ENCODE measurements at regions not wholly inside any gene's neighbourhood (a gene's known extent, or its start where the extent isn't known, plus 50 kb on each side); places are given as distances from the start of the nearest gene placed in this dataset.

GRCh38 chrX:55142206-55142918 lies 53.5 kb downstream of the PAGE2 start:
- H2AFZ ChIP-seq (ENCODE audit: low read depth, low read length): no peak overlapping the region
- dilution Hi-C loops (cut with MboI; ENCODE audit: extremely low pct_ligation_motif_present, low sequenced_read_pairs) (no loop called here), intact Hi-C loops (cut with micrococcal nuclease) (no loop called here)
- H3K4me1 ChIP-seq (ENCODE audit: control insufficient read depth, extremely low read depth, insufficient read depth, low read length): peaks cover 7% of the 10 kb centered on the region
- ChIA-PET CTCF (no interaction called here), POLR2A (no interaction called here)
- H3K9me1 ChIP-seq (replicated peaks; ENCODE audit: control insufficient read depth, extremely low read depth, insufficient read depth, low read length): no peaks in the 10 kb centered on the region
- no TSS peak for BruUV-seq (replicated peaks)
- H3K36me3 ChIP-seq (ENCODE audit: control insufficient read depth in 2 of 2, extremely low read depth in 1 of 2, insufficient read depth in 2 of 2, low read length in 2 of 2): no peaks in the 10 kb centered on the region
- no peak overlapping the region for H3K4me3 ChIP-seq (replicated peaks in 1 of 3; ENCODE audit: insufficient read depth in 1 of 3, low read depth in 1 of 3, low read length in 3 of 3)
- H3K79me2 ChIP-seq (ENCODE audit: control insufficient read depth, insufficient read depth, low read length): no peaks in the 10 kb centered on the region
- H3K9me3 ChIP-seq (replicated peaks; ENCODE audit: control insufficient read depth, insufficient read depth, low read length): no peaks in the 10 kb centered on the region
- no peak overlapping the region for H3K27ac ChIP-seq (ENCODE audit: insufficient read depth, low read depth, low read length)
- DNase-seq (ENCODE audit: low read depth, low spot score): no peak
- H4K20me1 ChIP-seq (replicated peaks; ENCODE audit: control insufficient read depth, extremely low read depth, insufficient read depth, low read length): no peaks in the 10 kb centered on the region
- no peak overlapping the region for H3K9ac ChIP-seq (replicated peaks; ENCODE audit: extremely low read depth, insufficient read depth, low read length)
- FAIRE-seq: no peak
- TF ChIP-seq POLR2A (IDR thresholded peaks at IDR 0.05; ENCODE audit: low read depth, low read length): no peak
- no peak for TF ChIP-seq MYC (IDR thresholded peaks at IDR 0.05; ENCODE audit: low read depth, low read length)
- TF ChIP-seq POLR2AphosphoS5 (IDR thresholded peaks at IDR 0.05; ENCODE audit: insufficient read depth, low read depth, low read length): no peak
- TF ChIP-seq FOS (IDR thresholded peaks at IDR 0.05; ENCODE audit: borderline replicate concordance, insufficient read depth, low read length): no peak
- TF ChIP-seq JUN (IDR thresholded peaks at IDR 0.05; ENCODE audit: borderline replicate concordance, insufficient read depth, insufficient read length, low read depth): no peak
- no peak for TF ChIP-seq EZH2 (IDR thresholded peaks at IDR 0.05; ENCODE audit: borderline replicate concordance, low read depth, low read length, severe bottlenecking)
- no peak for TF ChIP-seq MAX (IDR thresholded peaks at IDR 0.05; ENCODE audit: insufficient read depth, insufficient read length)
- no peak for TF ChIP-seq GATA2 (IDR thresholded peaks at IDR 0.05; ENCODE audit: insufficient read depth, insufficient read length, low read depth, low read length)
- no peak for TF ChIP-seq CTCF (IDR thresholded peaks at IDR 0.05; ENCODE audit: extremely low read depth in 1 of 2, insufficient read depth in 1 of 2, low read depth in 1 of 2, low read length in 2 of 2)
- H3K4me2 ChIP-seq (ENCODE audit: insufficient read depth, low read length): no peak overlapping the region
- no peaks in the 10 kb centered on the region for H3K27me3 ChIP-seq (ENCODE audit: control insufficient read depth in 2 of 2, insufficient read depth in 2 of 2, low read length in 2 of 2)
